Fibroblast of skin of back (primary cell): ENCODE measurements at regions not wholly inside any gene's neighbourhood (a gene's known extent, or its start where the extent isn't known, plus 50 kb on each side); places are given as distances from the start of the nearest gene placed in this dataset.
"Not testable (repeated sequence)": the region's sequence is repeated elsewhere in the genome, so short reads cannot be mapped to it uniquely, and the experiment has no call there.

ENCODE experiments used
- DNase-seq: peaks from one replicate; pipeline ENCODE4 v3.0.0-alpha.2; 2013

DNA sequence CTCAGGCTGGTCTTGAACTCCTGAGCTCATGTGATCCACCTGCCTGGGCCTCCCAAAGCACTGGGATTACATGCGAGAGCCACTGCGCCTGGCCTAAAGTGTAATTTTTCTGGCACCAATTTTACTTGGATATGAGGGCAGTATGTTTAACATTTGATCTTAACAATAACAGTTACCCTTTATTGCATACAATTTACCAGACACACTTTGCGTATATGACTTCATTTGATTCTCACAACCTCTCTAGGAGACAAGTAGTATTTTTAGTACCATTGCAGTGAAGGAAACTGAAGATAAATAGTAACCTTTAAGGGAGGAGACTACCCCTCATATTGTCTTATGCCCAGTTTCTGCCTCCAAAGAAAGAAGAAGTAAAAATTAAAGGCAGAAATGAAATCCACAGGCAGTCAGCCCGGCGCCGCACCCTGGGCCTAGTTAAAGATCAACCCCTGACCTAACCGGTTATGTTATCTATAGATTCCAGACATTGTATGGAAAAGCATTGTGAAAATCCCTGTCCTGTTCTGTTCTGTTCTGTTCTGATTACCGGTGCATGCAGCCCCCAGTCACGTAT is 54.0 kb downstream of the CYP26A1 start:
- not testable (repeated sequence) for DNase-seq

DNA sequence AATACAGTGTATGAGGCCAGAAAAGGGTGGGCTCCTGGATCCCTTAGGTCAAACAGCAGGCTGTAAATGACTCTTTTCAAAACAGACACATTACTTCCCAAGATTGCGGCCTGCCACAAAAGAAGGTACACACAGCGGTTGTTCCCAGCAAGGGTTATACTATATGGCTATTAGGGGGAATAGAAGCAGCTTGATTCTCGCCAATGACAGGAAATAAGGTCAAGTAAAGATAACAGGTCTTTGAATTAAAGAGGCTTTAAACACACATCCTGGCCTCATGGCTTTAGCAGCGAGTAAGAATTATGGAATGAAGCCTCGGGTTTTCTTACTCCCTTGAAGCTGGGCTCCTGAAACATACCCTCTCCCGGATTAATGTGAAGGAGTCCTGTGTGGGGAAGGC is 58.3 kb downstream of the CYP26A1 start:
- peak; percentile 20 for DNase-seq

DNA sequence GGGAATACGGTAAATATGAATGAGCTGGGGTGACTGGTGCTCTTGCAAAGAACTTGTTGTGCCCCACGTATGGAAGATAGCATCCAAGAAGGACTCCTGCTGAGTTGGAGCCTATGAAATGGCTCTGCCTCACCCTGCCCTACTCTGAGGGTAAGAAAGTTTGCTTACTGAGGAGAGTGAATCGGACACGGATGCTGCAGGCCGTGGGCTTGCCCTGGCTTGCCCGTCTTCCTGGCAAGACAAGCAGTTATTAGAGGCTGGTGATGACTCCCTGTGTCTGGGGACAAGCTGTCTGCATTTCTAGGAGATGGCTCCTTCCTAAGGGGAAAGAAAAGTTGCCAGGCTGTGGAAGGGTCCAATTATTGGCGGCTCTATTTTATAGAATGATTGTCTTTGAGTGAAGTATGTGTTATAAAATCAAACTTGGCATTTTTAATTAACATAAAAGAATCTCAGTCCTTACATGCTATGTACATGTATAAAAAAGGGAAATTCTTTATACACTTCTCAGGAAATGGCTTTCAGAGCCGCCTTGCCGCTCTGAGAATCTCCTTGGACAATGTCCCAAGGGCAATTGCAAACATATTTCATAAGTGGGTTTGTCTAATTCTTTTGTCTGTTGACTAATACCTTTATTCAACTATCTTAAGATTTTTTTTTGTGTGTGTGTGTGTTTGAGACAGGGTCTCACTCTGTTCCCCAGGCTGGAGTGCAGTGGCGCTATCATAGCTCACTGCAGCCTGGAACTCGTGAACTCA is 64.6 kb downstream of the CYP26A1 start:
- peak; percentile 46 for DNase-seq

DNA sequence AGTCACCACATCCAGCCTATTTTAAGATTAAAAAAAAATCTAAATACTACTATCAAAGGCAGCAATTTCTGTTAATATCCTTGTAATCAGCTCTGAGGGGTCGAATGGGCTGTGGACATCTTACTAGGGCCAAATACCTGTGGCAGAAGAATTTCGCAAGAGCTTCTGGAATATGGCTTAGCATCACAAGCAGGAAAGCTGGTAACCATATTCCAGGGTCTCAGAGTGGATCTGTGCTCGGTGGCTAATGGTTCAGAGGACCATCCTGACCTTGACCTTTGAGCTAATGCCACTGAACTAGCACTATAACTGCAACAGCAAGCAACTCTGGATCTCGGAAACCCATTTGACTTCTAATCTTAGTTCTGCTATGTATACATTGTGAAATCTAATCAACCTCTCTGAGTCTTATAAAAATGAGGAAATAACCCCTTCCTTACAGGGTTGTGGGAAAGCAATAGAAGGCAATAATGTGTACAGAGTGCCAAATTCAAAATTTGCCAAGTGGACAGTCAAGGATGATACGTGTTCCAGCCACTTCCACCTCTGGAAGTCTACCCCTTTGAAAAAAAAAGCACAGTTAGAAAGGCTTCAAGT is 65.5 kb downstream of the CYP26A1 start:
- DNase-seq = no peak

DNA sequence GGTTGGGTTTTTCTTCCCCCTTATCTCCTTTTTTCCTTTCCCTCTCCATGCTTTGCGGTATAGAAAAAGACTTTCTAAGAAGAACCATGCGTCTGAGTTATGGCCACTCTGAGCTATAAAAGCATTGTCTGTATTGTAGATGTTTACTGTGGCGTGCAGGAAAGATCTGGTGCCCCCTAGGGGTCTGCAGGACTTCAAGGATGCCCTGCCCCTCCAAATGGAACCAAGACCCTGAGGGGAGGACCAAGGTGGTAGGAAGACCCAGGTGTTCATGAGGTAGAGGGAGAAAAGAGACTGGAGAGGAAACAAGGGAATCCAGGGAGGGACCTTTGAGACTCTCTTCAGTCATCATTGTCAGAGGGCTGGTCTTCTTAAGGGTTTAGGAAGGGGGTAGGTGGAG is 68.8 kb downstream of the CYP26A1 start:
- no peak for DNase-seq

DNA sequence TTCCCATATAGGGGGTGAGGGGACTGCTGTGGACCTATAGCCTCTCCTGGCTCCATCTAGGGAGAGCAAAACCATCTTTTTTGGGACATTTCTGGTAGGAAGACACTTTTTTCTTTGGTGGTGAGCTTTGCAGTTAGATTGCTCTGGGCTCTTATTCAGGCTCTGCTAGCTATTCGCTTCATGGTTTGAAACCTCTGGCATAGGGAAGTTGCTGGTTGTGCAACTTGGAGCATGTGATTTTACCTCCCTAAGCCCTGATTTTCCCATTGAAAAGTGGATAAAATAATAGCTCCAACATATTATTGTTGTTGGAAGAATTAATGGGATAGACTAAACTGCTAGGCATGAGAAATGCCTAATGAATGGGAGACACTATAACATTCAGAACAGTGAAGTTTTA is 69.6 kb downstream of the CYP26A1 start:
- no peak for DNase-seq

DNA sequence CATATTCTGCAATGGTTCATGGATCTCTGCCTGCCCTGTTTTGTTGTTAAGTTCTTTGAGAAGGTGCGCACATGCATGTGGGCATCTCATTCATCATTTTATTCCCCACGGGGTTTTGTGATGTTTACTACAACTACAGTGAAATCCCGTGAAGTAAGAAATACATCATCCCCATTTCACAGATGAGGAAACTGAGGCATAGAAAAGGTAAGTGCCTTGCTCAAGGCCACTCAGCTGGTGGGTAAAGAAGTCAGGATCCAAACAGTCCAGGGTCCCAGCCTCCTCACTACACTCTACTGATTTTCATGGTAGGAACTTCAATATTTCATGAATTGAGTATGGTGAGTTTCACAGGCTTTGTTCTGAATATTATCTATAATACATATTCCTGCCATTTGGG is 72.6 kb downstream of the CYP26A1 start:
- no peak for DNase-seq

DNA sequence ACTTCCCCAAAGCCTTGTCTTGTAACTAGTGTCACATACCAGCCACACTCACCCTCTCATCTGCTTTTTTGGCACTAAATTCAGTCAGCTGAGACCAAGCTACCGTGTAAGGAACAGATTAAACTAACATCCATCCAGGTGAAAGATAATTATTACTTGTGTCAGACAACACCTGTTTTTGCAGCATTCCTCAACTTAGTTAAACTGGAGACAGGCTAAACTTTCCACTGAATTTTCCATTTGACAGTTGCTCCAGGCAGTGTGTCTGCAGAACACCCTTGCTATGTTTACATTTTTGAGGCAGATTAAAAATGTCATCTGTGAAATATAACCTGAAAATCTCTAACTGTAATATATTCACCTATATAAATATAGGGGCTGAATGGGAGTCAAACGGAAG is 73.6 kb downstream of the CYP26A1 start:
- no peak for DNase-seq

DNA sequence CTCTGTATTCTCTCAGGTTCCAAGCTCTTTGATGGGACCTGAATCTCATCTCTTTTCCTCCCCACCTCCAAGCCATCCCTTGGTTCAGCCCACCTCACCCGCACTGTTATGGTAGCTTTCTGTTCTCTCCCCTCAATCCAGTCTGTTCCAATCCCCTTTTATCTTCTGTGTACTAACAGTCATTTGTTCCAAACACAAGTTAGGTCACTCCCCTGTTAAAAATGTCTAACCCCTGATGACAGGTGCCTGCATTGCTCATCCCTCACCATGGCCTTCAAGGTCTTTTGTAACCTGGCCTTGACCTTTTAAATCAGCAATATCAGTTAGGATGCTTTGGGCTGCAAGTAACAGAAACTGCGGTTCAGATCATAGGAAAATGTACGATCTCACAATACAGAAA is 74.8 kb downstream of the CYP26A1 start:
- DNase-seq = no peak

DNA sequence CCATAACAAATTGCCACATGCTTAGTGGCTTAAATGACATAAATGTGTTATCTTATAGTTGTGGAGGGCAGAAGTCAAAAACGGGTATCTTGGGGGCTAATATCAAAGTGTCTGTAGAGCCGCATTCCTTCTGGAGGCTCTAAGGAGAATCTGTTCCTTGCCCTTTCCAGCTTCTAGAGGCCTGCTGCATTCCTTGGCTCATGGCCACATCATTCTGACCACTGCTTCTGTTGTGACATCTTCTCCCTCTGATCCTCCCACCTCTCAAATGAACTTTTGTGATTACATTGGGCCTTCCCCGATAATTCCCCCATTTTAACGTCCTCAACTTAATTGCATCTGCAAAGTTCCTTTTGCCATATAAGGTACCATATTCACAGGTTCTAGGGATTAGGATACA is 76.1 kb downstream of the CYP26A1 start:
- DNase-seq = peak; percentile 25

DNA sequence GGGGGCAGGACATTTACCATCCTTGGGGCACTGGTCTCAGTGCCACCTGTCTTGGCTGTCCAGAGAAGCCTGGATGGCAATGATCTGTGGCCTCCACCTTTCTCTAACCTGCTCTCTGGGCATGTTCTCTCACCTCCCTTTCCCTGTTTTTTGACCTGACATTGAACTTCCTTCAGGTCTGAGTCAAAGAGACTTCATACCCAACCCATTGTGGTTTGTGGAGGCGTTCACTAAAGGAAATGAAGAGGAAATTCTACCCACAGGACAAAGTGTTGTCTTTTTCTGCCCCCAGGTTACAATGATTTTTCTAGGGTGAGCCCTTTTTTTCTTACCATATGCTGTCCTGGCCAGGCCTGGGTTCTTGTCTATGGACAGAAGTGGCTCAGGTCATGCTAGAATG is 76.6 kb downstream of the CYP26A1 start:
- DNase-seq = no peak

DNA sequence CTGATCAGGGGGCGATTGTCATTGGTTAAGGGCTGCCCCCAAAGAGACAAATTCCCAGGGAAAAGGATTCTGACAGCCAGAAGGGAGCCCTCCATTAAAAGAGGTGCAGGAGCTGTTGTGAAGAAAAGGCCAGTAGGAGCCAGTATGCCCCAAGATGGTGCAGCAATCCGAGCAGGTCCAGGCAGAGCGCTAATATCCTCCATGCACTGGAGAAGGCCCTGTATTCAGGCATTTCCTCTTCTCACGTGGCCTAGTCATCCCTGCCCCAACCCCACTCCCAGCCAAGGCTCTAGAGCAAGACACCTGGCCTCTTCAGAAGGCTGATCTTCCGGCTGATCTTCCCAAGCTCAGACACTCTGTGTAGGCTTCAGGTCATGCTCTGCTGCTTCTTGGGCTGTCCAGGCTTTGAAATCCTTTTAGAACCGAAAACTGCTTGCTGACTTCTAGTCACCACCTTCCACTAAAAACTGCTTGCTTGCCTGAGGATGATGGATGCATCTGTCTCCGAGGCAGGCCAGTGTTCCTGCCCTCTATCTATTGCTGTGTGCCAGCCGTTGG is 77.4 kb downstream of the CYP26A1 start:
- DNase-seq = no peak

DNA sequence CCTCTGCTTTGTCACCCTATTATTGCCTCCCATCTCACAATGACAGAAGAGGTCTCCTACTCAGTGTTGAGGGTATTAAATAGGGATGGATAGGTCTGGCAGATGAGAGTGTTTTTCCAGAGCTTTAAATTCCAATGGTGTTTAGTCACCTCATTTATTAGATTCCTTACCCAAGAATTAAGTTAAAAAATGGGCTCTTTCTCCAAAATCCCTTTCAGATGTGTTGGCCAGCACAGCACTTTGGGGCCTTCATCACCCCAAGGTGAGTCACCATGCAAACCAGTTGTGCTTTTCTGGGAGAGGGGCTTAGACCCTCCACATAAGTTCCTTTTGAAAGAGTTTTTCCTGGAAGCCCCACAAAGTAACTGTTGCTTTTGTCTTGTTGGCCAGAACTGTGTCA is 78.4 kb downstream of the CYP26A1 start:
- peak; percentile 84 for DNase-seq

DNA sequence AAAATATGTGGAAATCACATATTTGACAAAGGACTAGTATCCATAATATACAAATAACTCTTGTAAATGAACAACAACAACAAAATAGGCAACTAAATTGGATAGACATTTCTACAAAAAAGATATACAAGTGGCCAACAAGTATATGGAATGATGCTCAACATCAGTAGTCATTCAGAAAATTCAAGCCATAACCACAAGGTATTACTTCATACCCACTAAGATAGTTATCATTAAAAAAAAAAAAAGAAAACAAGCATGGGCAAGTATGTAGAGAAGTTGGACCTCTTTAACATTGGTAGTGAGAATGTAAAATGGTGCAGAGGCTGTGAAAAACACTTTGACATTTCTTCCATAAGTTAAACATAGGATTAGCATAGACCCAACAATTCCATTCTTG is 80.8 kb downstream of the CYP26A1 start:
- DNase-seq = no peak

DNA sequence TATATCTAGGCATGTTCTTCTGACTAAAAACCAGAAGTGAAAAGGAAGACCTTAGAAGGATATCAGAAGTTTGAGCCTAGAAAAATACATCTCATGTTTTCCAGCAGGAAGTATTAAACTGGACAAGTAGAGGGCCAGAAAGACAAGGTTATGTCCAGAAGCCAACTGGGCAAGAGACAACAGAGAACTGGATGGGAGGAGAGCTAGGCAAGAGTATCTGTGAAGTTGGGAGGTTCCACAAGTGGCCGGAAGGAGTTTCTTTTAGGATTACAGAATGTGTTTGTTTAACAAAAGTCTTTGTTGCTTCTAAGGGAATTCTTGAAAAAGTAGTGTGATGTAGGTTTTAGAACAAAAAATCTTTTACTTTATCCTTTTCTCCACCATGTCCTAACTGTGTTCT is 86.4 kb downstream of the CYP26A1 start:
- DNase-seq = no peak

DNA sequence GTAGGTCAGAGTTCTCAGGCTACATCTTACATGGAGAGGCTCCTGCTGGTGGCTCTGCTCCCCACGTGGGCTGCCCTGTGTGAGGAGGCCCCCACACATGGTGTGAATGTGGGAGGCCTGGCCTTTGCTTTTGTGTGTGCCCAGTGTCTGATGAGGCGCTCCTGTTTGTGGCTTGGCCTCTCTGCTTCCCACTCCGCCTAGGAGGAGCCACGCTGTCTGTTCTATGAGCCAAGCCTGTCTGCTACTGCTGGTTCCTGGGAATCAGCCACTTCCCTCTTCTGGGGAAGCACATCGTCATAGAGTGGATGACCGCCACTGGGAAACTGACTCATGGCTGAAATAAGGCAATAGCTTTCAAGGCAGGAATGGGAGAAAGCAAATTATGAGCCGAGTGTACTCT is 87.1 kb downstream of the CYP26A1 start:
- peak; percentile 72 for DNase-seq

DNA sequence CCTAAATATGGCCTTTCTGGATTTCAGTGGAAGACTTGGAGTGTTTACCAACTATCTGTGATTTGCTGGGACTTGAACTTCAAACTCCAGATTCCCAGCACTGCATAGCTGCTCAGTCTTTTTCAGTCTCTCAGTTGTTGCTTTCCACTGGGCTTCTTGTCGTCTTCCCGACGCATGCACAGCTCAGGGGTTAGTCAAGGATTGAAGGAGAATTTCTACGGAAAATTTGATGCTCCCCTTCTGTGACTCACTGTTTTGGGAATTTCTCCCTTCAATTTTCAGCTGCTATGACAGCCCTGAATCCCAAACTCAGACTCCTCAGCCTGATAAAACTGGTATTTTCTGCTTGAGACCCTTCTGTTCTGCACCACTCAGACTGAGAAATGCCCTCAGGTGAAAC is 91.7 kb downstream of the CYP26A1 start:
- peak; percentile 72 for DNase-seq

DNA sequence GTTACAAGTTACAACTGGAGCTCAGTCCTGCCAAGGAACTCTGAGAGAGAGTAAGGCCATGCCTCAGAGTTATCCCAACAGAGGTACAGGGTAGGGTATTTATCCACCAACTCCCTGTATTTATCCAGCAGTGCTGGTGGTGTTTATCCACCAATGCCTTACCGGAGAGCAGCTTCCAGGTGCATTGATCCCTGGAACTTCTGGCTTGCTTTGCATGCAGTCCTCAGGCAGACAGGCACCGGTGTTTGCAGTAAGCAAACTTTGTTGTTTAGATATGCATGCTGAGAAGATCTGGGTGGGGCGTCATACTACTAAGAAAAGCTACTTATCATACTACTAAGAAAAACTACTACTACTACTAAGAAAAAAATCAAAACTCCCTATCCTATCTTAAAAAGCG is 92.4 kb downstream of the CYP26A1 start:
- DNase-seq = no peak

DNA sequence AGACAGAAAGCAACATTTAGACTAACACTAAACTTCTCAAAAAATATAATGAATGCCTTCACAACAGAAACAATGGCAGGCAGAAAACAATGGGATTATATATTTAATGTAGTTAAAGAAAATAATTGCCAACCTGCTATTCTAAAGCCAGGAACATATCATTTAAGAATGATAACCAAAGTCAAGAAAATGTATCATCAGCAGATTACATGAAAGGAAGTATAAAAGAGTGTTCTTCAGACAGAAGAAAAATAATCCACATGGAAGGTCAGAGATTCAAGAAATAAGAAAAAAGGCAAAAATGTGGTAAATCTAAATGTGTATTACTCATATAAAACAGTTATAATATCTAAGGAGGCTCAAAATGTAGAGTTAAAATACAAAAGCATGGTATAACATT is 98.1 kb downstream of the CYP26A1 start:
- no peak for DNase-seq

DNA sequence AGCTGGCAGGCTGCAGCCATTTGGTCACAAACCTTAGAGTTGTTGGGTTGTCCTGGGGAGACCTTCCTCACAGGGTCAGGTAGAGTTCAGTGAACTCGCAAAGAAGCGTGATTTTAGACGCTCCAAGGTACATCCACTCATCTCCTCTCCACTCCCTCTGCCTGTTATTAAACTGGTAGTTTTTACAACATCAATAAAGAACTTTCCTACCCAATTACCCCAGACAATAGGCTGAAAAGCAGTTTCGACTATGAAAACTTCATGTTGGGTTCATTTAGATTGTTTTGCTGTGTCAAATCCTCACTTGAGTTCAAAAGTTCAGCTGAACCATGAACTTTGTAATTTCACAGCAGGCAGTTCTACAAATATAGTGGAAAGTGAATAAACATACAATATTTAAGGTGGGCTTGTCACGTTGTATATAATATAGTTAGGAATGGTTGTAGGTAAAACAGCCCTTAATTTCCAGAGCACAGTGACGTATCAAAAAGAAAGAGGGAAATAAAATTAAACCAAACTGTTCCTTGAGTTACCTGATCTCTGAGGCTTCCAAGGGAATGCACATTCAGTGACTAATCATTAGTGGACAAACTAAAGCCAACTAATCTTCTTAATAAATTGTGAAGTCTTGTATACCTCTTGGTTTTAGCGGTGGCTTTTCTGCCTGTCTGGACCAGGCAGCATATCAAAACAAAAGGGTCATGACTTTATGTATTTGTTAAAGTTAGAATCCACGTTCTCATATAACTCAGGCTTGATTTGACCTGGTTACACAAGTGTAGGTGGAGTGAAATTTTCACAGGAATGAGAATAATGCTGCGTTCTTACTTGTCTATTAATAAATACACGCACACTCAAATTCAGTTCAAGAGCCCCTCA is 100.5 kb downstream of the CYP26A1 start:
- no peak for DNase-seq

DNA sequence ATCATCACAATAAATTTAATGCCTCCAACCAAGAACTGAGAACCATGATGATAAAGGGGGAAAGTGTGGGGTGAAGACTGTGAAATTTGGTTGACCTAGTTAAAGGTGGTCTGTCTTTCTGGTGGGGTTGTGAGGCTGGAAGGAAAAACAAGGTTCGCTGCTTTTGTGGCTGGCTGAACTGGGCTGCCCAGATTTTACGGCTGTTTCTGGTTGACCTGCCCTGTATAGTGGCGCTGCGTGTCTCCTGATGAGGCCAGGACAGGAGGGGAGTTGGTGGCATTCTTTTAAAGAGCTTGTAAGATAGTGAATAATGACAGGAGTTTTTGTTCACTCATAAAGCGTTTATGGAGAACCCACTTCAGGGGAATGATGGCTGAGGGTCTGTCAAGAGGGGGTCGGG is 101.8 kb downstream of the CYP26A1 start:
- no peak for DNase-seq

DNA sequence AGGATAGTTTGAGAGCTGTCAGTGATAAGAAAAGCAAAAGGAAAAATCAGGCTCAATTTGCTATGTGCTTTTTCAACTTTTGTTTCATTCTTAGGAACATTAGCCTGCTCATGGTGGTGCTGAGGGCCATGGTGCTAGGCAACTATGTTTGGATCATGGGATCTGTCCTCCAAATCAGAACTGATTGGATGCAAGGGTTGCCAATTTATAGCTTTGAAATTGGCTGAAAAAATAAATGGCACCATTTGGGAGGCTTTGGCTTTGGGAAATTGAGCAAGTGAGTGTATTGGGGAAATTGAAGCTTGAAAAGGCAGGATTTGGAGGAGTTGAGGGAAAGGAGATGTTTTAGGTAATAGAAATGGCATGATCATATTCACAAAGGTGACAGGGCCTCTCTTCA is 103.8 kb downstream of the CYP26A1 start:
- no peak for DNase-seq

DNA sequence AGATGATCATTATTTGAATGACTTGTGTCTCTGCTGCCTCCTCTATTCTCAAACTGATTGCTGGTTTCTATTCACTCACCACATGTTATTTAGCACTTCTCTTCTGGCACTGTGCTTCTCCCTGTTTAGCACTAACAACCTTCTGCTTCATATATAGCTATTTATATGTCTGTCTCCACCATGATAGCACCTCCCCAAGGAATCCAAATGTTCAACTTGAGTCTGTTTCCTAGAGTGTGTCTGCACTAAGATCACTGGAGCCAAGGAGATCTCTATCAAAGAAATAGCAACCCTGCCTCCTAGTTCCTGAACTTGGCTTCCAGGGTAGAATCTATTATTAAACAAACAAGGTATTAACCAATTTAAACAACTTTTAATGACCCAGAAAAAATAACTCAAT is 104.5 kb downstream of the CYP26A1 start:
- no peak for DNase-seq
